Breast epithelium (tissue), 4 donors: ENCODE measurements at regions not wholly inside any gene's neighbourhood (a gene's known extent, or its start where the extent isn't known, plus 50 kb on each side); places are given as distances from the start of the nearest gene placed in this dataset.

Experiments used
- DNase-seq, 2 donors: peaks; one replicate each; pipeline ENCODE4 v3.0.0-alpha.2; 2019; ENCODE audit warnings: low spot score in 2 of 2
- H3K27ac ChIP-seq, 2 donors: fragments of 200-600 bp; sonication (generic) in 1 of 2; one replicate each; pipeline ENCODE4 v1.5.1; 2016 to 2019; ENCODE audit warnings: mild to moderate bottlenecking in 1 of 2
- H3K27me3 ChIP-seq, 2 donors: fragments of 200-600 bp; sonication (generic) in 1 of 2; one replicate each; pipeline versions ENCODE4 v1.5.1 to v1.6.0; 2017 to 2019; ENCODE audit warnings: control low read depth in 1 of 2, mild to moderate bottlenecking in 1 of 2
- H3K36me3 ChIP-seq: fragments of 200-600 bp; one replicate; pipeline ENCODE4 v1.5.1; 2019
- H3K4me1 ChIP-seq, 2 donors: fragments of 200-600 bp; sonication (generic); one replicate each; pipeline ENCODE4 v1.5.1; 2016 to 2019; ENCODE audit warnings: control low read depth in 1 of 2
- H3K4me3 ChIP-seq, 3 donors: fragments of 200-600 bp; sonication (generic); 1 replicate in 2 of 3; 2 replicates in 1 of 3; pipeline ENCODE4 v1.5.1; 2016 to 2019; ENCODE audit warnings: mild to moderate bottlenecking in 3 of 3, moderate library complexity in 2 of 3
- H3K9me3 ChIP-seq, 2 donors: fragments of 200-600 bp; sonication (generic) in 1 of 2; one replicate each; pipeline ENCODE4 v1.5.1; 2016 to 2019; ENCODE audit warnings: control low read depth in 1 of 2
- CTCF ChIP-seq, 3 donors: fragments of 450-650 bp; IDR thresholded peaks; one replicate each; pipeline ENCODE4 v1.5.1; 2016 to 2017; ENCODE audit warnings: antibody characterized with exemption in 3 of 3, mild to moderate bottlenecking in 3 of 3, moderate library complexity in 3 of 3
- POLR2A ChIP-seq: fragments of 450-650 bp; IDR thresholded peaks from one replicate; pipeline ENCODE4 v1.6.1; 2016; ENCODE audit warnings: antibody characterized with exemption, mild to moderate bottlenecking, moderate library complexity
- POLR2AphosphoS5 ChIP-seq, 3 donors: sonication (generic); formaldehyde crosslinking; IDR thresholded peaks; one replicate each; pipeline ENCODE4 v1.6.1; 2017; ENCODE audit warnings: antibody characterized with exemption in 3 of 3
- intact Hi-C: fragments of 100-400 bp; cut with DNase I; formaldehyde crosslinking; loops from one replicate; pipeline ENCODE4 v1.15.1; 2023; ENCODE audit warnings: low total_unique reads

- Histone ChIP-seq H3K4me3 (no peak overlapping the region), H3K9me3 (no peaks in the 10 kb centered on the region), H3K27ac (no peak overlapping the region), H3K27me3 (no peaks in the 10 kb centered on the region), H3K36me3 (no peaks in the 10 kb centered on the region), H3K4me1 (no peaks in the 10 kb centered on the region)
- intact Hi-C loops, result no loop called here
- no peak for DNase-seq
- TF ChIP-seq CTCF (IDR thresholded peaks at IDR 0.05), result no peak
- TF ChIP-seq POLR2A, result no peak
- TF ChIP-seq POLR2AphosphoS5 (IDR thresholded peaks at IDR 0.05), result no peak
These were observed 100.8 kb upstream of the CITED2 start for GRCh38 chr6:139475241-139475640.

DNA sequence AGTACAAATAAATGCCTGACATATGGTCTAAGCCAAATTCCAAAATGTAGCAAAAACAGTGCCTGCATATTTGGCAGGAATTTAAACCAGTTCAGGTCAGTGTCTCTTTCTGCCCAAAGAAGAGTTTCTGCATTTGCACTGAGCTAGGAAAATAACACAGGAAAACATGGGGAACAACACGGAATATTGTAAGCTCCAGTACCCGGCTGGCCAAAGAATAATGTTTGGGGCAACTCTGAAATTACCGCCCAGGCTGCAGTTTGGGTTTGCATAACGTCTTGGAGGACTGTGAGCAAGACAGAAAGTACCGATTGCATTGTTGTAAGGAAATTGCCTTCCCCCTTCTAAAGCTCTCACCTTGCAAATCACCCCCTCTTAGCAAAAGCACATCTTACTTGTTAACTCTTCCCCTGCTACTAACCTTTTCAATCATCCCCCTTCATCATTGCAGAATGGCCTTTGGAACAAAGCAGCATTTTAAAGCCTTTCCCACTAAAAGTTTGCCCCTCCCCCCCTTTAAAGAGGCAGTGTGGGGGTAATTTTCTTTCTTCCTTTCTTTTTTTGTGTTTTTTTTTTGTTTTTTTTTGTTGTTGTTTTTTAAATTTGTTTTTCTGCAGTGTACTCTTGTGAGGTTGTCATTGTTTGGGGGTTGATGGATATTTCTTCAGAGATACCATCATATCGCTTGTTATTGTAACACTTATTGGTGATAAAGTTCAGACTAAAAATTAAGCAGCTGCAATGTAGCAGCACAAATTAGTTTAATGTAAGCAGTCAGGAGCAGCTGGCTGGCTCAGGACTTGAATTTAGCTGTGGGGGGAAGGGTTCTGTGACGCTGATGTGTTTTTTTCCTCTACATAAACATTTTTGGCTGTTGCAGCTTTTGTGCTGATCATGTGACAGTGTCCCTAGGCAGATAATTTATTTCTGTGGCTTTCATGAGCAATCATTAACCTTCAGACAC, 100.0 kb upstream of the CITED2 start:
- TF ChIP-seq CTCF (IDR thresholded peaks at IDR 0.05) (no peak), POLR2A (no peak), POLR2AphosphoS5 (IDR thresholded peaks at IDR 0.05) (no peak)

DNA sequence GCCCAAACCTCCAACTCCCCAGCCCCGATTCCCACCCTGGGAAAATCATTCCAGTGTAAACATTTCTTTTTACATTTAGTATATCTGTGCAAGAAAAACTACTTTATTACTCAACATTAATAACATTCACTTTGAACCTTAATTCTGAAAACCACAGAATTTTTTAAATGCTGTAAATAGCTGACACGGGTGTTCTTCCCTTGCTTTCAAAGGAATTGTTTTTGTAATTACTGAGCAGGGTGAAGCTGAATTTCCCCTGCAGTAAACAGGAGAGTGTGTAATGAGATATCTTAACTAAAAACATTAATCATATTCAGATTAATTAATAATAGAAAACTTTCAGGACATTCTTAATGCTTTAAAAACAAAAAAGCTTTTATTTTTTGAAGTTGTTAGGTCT, 99.3 kb upstream of the CITED2 start:
- Histone ChIP-seq H3K27ac (peak overlapping the region; percentile 25 to 50), H3K4me3 (no peak overlapping the region), H3K4me1 (no peaks in the 10 kb centered on the region), H3K9me3 (no peaks in the 10 kb centered on the region), H3K36me3 (no peaks in the 10 kb centered on the region), H3K27me3 (no peaks in the 10 kb centered on the region)
- intact Hi-C loops, result no loop called here
- TF ChIP-seq POLR2AphosphoS5 (IDR thresholded peaks at IDR 0.05), result no peak
- TF ChIP-seq POLR2A, result no peak
- TF ChIP-seq CTCF (IDR thresholded peaks at IDR 0.05), result no peak
- DNase-seq, result no peak

More for the DNA sequence above, 100.0 kb upstream of the CITED2 start:
- Histone ChIP-seq H3K27ac (peak overlapping the region; percentile 23 to 25), H3K4me1 (no peaks in the 10 kb centered on the region), H3K27me3 (no peaks in the 10 kb centered on the region), H3K36me3 (no peaks in the 10 kb centered on the region), H3K9me3 (no peaks in the 10 kb centered on the region), H3K4me3 (peak overlapping the region in 2 of 3 donors; percentile 23 to 41)
- DNase-seq, result no peak
- intact Hi-C loops, result no loop called here

DNA sequence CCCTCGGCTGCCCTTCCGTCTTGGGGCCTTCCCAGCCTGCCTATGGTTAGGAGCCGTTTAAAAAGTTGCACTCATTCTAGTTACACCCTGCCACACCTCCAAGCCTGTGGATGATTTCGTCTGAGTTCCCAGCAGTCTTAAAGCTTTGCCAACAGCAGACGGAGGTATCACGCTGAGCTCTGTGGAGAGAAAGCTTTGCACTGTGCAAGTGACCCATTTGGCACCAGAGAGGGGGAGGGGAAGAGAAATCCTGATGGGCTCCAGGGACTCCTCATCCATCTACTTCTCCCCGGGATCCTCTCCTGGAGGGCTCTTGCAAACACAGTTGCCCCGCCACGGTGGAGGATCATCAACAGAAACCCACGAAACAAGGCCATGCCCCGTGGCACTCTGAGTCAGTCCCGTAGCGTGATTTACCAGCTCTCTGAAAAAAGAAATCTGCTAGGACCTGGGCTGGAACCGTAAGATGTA, 98.8 kb upstream of the CITED2 start:
- H3K27me3 ChIP-seq, result no peaks in the 10 kb centered on the region
- H3K9me3 ChIP-seq, result no peaks in the 10 kb centered on the region
- peak overlapping the region; percentile 25 to 50 for H3K27ac ChIP-seq
- H3K4me1 ChIP-seq, result no peaks in the 10 kb centered on the region
- H3K4me3 ChIP-seq, result no peak overlapping the region
- H3K36me3 ChIP-seq, result no peaks in the 10 kb centered on the region
- no peak for TF ChIP-seq POLR2AphosphoS5 (IDR thresholded peaks at IDR 0.05)
- TF ChIP-seq CTCF (IDR thresholded peaks at IDR 0.05), result no peak
- no peak for TF ChIP-seq POLR2A
- intact Hi-C loops, result no loop called here
- DNase-seq, result no peak

GRCh38 chr6:139472351-139473015, 98.0 kb upstream of the CITED2 start:
- Histone ChIP-seq H3K27ac (peak overlapping the region in 1 of 2 donors; percentile 50), H3K36me3 (no peaks in the 10 kb centered on the region), H3K27me3 (no peaks in the 10 kb centered on the region), H3K9me3 (no peaks in the 10 kb centered on the region), H3K4me3 (no peak overlapping the region), H3K4me1 (no peaks in the 10 kb centered on the region)
- TF ChIP-seq CTCF (IDR thresholded peaks at IDR 0.05), result no peak
- TF ChIP-seq POLR2AphosphoS5 (IDR thresholded peaks at IDR 0.05), result no peak
- no peak for TF ChIP-seq POLR2A
- intact Hi-C loops, result no loop called here
- no peak for DNase-seq
